ENCODE measurements at regions not wholly inside any gene's neighbourhood (a gene's known extent, or its start where the extent isn't known, plus 50 kb on each side); places are given as distances from the start of the nearest gene placed in this dataset.

- no peak for DNase-seq
Measured at GRCh38 chr18:37662546-37663339, 97.1 kb upstream of the CELF4 start.

GRCh38 chr18:37662099-37662498 is 96.5 kb upstream of the CELF4 start:
- no peak for DNase-seq

GRCh38 chr18:37661478-37661877 is 95.9 kb upstream of the CELF4 start:
- no peak for DNase-seq

- DNase-seq: no peak
Measured at GRCh38 chr18:37661061-37661460, 95.5 kb upstream of the CELF4 start.

GRCh38 chr18:37660658-37661057 is 95.1 kb upstream of the CELF4 start:
- no peak for DNase-seq

- DNase-seq: no peak
Measured at GRCh38 chr18:37659906-37660305, 94.3 kb upstream of the CELF4 start.

GRCh38 chr18:37658894-37659293 is 93.3 kb upstream of the CELF4 start:
- no peak for DNase-seq

- DNase-seq: no peak
Measured at GRCh38 chr18:37657493-37657892, 91.9 kb upstream of the CELF4 start.

- no peak for DNase-seq
Measured at GRCh38 chr18:37654731-37655369, 89.3 kb upstream of the CELF4 start.

GRCh38 chr18:37654034-37654433 is 88.4 kb upstream of the CELF4 start:
- DNase-seq: no peak

GRCh38 chr18:37653618-37654017 is 88.0 kb upstream of the CELF4 start:
- no peak for DNase-seq

GRCh38 chr18:37649930-37650329 is 84.3 kb upstream of the CELF4 start:
- no peak for DNase-seq

GRCh38 chr18:37649416-37649815 is 83.8 kb upstream of the CELF4 start:
- DNase-seq: no peak

GRCh38 chr18:37641573-37641972 is 76.0 kb upstream of the CELF4 start:
- DNase-seq: no peak

- DNase-seq: no peak
Measured at GRCh38 chr18:37640504-37640903, 74.9 kb upstream of the CELF4 start.

- no peak for DNase-seq
Measured at GRCh38 chr18:37639846-37640245, 74.2 kb upstream of the CELF4 start.

GRCh38 chr18:37637478-37637850 is 71.9 kb upstream of the CELF4 start:
- DNase-seq: no peak

GRCh38 chr18:37636831-37637477 is 71.4 kb upstream of the CELF4 start:
- no peak for DNase-seq

GRCh38 chr18:37634516-37634915 is 68.9 kb upstream of the CELF4 start:
- no peak for DNase-seq

GRCh38 chr18:37631422-37631821 is 65.8 kb upstream of the CELF4 start:
- DNase-seq: no peak

GRCh38 chr18:37630334-37630733 is 64.7 kb upstream of the CELF4 start:
- no peak for DNase-seq

GRCh38 chr18:37628470-37629220 is 63.0 kb upstream of the CELF4 start:
- no peak for DNase-seq

- no peak for DNase-seq
Measured at GRCh38 chr18:37624318-37624717, 58.7 kb upstream of the CELF4 start.
